ENCODE measurements at regions not wholly inside any gene's neighbourhood (a gene's known extent, or its start where the extent isn't known, plus 50 kb on each side); places are given as distances from the start of the nearest gene placed in this dataset.
"Not testable (repeated sequence)": the region's sequence is repeated elsewhere in the genome, so short reads cannot be mapped to it uniquely, and the experiment has no call there.

DNA sequence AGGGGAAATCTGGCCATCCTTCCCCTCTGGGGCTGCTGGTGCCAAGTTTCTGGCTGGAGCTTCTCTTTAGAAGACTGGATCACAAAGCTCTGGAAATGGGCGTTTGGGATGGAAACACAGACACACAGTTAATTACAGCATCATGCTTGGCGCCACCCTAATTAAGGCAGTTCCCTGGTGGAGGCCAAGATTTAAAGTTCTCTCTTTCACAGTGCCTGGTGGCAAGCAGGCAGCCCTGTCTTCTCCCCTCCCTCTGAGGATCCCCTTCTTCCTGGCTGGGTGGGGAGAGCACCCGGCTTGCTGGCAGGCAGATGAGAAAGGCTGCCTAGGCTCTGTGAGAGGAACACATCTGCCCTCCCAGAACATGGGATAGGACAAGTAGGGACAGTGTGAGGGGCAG is 59.0 kb upstream of the NKD1 start:
- Histone ChIP-seq H2AFZ (ENCODE audit: insufficient read depth, low read depth, low read length, poor library complexity, severe bottlenecking) (no peak overlapping the region), H3K9me3 (replicated peaks in 1 of 2; ENCODE audit: control insufficient read depth in 1 of 2, insufficient read depth in 1 of 2, low read length in 2 of 2) (peaks cover 16 to 29% of the 10 kb centered on the region in 2 donors), H3K27me3 (ENCODE audit: control insufficient read depth in 2 of 2, insufficient read depth in 2 of 2, low read length in 2 of 2) (no peaks in the 10 kb centered on the region), H3K4me2 (replicated peaks; ENCODE audit: extremely low read depth, low read length, poor library complexity, severe bottlenecking) (no peak overlapping the region), H3K36me3 (replicated peaks in 1 of 2; ENCODE audit: control insufficient read depth in 1 of 2, insufficient read depth in 2 of 2, low read length in 2 of 2) (no peaks in the 10 kb centered on the region), H3K27ac (ENCODE audit: low read depth in 1 of 2, low read length in 2 of 2) (no peak overlapping the region), H3K79me2 (ENCODE audit: insufficient read depth, low read length) (no peaks in the 10 kb centered on the region), H4K20me1 (ENCODE audit: insufficient read depth, low read length) (no peaks in the 10 kb centered on the region), H3K9ac (ENCODE audit: insufficient read depth, low read length, poor library complexity, severe bottlenecking) (no peak overlapping the region), H3K4me3 (replicated peaks in 1 of 3; ENCODE audit: low read depth in 2 of 3, low read length in 3 of 3) (no peak overlapping the region), H3K4me1 (ENCODE audit: control insufficient read depth in 1 of 2, insufficient read depth in 2 of 2, low read length in 2 of 2) (no peaks in the 10 kb centered on the region)
- Mint-ChIP-seq H3K27me3 (ENCODE audit: low read depth in 3 of 3) (peaks cover 5 to 9% (median 8%) of the 10 kb centered on the region in 3 donors), H3K9me3 (peaks cover 12 to 35% (median 26%) of the 10 kb centered on the region in 7 donors), H3K27ac (no peak overlapping the region), H3K36me3 (no peaks in the 10 kb centered on the region), H3K4me3 (no peak overlapping the region), H3K4me1 (no peaks in the 10 kb centered on the region)
- no peak for DNase-seq
- TF ChIP-seq, protein P1, sequence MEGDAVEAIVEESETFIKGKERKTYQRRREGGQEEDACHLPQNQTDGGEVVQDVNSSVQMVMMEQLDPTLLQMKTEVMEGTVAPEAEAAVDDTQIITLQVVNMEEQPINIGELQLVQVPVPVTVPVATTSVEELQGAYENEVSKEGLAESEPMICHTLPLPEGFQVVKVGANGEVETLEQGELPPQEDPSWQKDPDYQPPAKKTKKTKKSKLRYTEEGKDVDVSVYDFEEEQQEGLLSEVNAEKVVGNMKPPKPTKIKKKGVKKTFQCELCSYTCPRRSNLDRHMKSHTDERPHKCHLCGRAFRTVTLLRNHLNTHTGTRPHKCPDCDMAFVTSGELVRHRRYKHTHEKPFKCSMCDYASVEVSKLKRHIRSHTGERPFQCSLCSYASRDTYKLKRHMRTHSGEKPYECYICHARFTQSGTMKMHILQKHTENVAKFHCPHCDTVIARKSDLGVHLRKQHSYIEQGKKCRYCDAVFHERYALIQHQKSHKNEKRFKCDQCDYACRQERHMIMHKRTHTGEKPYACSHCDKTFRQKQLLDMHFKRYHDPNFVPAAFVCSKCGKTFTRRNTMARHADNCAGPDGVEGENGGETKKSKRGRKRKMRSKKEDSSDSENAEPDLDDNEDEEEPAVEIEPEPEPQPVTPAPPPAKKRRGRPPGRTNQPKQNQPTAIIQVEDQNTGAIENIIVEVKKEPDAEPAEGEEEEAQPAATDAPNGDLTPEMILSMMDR (IDR thresholded peaks at IDR 0.05) = no peak
- WGBS (ENCODE audit: insufficient coverage) = 100% methylated on average over 2 of the region's 3 CpGs
- intact Hi-C loops (cut with micrococcal nuclease) = no loop called here

DNA sequence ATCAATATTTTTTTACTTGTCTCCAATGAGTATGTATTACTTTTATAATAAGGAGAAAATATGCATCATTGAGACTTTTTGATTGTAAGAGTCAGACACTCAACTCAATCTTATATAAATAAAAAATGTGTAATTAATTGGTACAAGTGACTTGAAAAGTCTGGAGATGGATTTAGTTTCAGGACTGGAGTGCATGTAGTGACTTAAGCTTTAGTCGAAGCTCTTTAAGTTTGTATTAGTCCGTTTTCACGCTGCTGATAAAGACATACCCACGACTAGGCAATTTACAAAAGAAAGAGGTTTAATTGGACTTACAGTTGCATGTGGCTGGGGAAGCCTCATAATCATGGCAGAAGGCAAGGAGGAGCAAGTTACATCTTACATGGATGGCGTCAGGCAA is 60.7 kb upstream of the NKD1 start:
- Histone ChIP-seq H3K4me1 (ENCODE audit: control insufficient read depth in 1 of 2, insufficient read depth in 2 of 2, low read length in 2 of 2) (no peaks in the 10 kb centered on the region), H3K4me3 (replicated peaks in 1 of 3; ENCODE audit: low read depth in 2 of 3, low read length in 3 of 3) (no peak overlapping the region), H4K20me1 (ENCODE audit: insufficient read depth, low read length) (no peaks in the 10 kb centered on the region), H3K9me3 (replicated peaks in 1 of 2; ENCODE audit: control insufficient read depth in 1 of 2, insufficient read depth in 1 of 2, low read length in 2 of 2) (peaks cover 16 to 31% of the 10 kb centered on the region in 2 donors), H3K36me3 (replicated peaks in 1 of 2; ENCODE audit: control insufficient read depth in 1 of 2, insufficient read depth in 2 of 2, low read length in 2 of 2) (no peaks in the 10 kb centered on the region), H3K27ac (ENCODE audit: low read depth in 1 of 2, low read length in 2 of 2) (no peak overlapping the region), H3K79me2 (ENCODE audit: insufficient read depth, low read length) (no peaks in the 10 kb centered on the region), H3K9ac (ENCODE audit: insufficient read depth, low read length, poor library complexity, severe bottlenecking) (no peak overlapping the region), H3K27me3 (ENCODE audit: control insufficient read depth in 2 of 2, insufficient read depth in 2 of 2, low read length in 2 of 2) (no peaks in the 10 kb centered on the region), H3K4me2 (replicated peaks; ENCODE audit: extremely low read depth, low read length, poor library complexity, severe bottlenecking) (no peak overlapping the region), H2AFZ (ENCODE audit: insufficient read depth, low read depth, low read length, poor library complexity, severe bottlenecking) (no peak overlapping the region)
- Mint-ChIP-seq H3K27ac (no peak overlapping the region), H3K36me3 (no peaks in the 10 kb centered on the region), H3K9me3 (peaks cover 14 to 34% (median 30%) of the 10 kb centered on the region in 7 donors), H3K4me3 (no peak overlapping the region), H3K27me3 (ENCODE audit: low read depth in 3 of 3) (peaks cover 2 to 13% (median 6%) of the 10 kb centered on the region in 3 donors), H3K4me1 (no peaks in the 10 kb centered on the region)
- no peak for DNase-seq
- intact Hi-C loops (cut with micrococcal nuclease) = no loop called here
- 97% methylated on average over 4 of the region's 5 CpGs for WGBS (ENCODE audit: insufficient coverage)
- TF ChIP-seq, protein P1 (IDR thresholded peaks at IDR 0.05) = no peak

DNA sequence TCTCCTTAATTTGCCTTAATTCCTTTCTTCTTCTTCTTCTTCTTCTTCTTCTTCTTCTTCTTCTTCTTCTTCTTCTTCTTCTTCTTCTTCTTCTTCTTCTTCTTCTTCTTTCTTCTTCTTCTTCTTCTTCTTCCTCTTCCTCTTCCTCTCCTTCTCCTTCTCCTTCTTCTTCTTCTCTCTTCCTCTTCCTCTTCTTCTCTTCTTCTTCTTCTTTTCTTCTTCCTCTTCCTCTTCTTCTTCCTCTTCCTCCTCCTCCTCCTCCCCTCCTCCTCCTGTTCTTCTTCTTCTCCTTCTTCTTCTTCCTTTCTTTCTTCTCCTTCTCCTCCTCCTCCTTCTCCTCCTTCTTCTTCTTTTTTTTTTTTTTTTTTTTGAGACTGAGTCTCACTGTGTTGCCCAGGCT is 62.0 kb upstream of the NKD1 start:
- intact Hi-C loops (cut with micrococcal nuclease); H2AFZ ChIP-seq (ENCODE audit: insufficient read depth, low read depth, low read length, poor library complexity, severe bottlenecking); H3K4me3 Mint-ChIP-seq; H3K79me2 ChIP-seq (ENCODE audit: insufficient read depth, low read length); H4K20me1 ChIP-seq (ENCODE audit: insufficient read depth, low read length); H3K4me1 ChIP-seq (ENCODE audit: control insufficient read depth in 1 of 2, insufficient read depth in 2 of 2, low read length in 2 of 2); H3K27me3 ChIP-seq (ENCODE audit: control insufficient read depth in 2 of 2, insufficient read depth in 2 of 2, low read length in 2 of 2); H3K4me1 Mint-ChIP-seq; H3K4me3 ChIP-seq (replicated peaks in 1 of 3; ENCODE audit: low read depth in 2 of 3, low read length in 3 of 3); H3K36me3 ChIP-seq (replicated peaks in 1 of 2; ENCODE audit: control insufficient read depth in 1 of 2, insufficient read depth in 2 of 2, low read length in 2 of 2); DNase-seq; H3K36me3 Mint-ChIP-seq; H3K27ac ChIP-seq (ENCODE audit: low read depth in 1 of 2, low read length in 2 of 2); H3K4me2 ChIP-seq (replicated peaks; ENCODE audit: extremely low read depth, low read length, poor library complexity, severe bottlenecking); H3K9ac ChIP-seq (ENCODE audit: insufficient read depth, low read length, poor library complexity, severe bottlenecking): not testable (repeated sequence)
- H3K9me3 ChIP-seq (replicated peaks in 1 of 2; ENCODE audit: control insufficient read depth in 1 of 2, insufficient read depth in 1 of 2, low read length in 2 of 2) = peaks cover 16 to 31% of the 10 kb centered on the region in 2 donors
- H3K27ac Mint-ChIP-seq = peak overlapping the region in 2 of 7 donors; percentile 68 to 76
- peaks cover 14 to 34% (median 30%) of the 10 kb centered on the region in 7 donors for H3K9me3 Mint-ChIP-seq
- H3K27me3 Mint-ChIP-seq (ENCODE audit: low read depth in 3 of 3) = peaks cover 0 to 17% (median 4%) of the 10 kb centered on the region in 3 donors

Measured in CD14-positive monocyte (primary cell).